CD4-positive, alpha-beta T cell treated with Interleukin-6 at 100 ng/mL for 8 hours (primary cell): ENCODE measurements at regions not wholly inside any gene's neighbourhood (a gene's known extent, or its start where the extent isn't known, plus 50 kb on each side); places are given as distances from the start of the nearest gene placed in this dataset.
"Not testable (repeated sequence)": the region's sequence is repeated elsewhere in the genome, so short reads cannot be mapped to it uniquely, and the experiment has no call there.

ENCODE experiments used
- DNase-seq: peaks from one replicate; pipeline ENCODE4 v3.0.0-alpha.2; 2020; ENCODE audit warnings: mixed read lengths, low spot score

DNA sequence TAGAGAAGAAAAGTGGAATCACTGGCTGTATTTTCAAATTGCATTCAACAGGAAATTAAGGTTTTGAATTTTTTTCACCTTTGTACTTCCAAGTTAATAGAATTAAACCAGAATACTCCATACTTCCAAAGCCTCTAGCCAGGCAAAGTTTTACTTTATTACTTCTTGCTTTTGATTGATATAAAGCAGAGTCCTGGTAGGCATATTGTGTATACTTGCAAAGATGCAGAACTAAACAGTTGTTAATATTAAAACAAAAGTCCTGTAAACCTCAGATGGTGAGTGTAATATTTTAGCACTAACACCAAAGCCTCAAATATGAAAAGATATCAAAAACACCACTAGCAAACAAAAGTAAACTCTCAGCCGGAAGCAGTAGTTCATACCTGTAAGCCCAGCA lies 107.2 kb upstream of the C2CD4B start:
- DNase-seq, result no peak

DNA sequence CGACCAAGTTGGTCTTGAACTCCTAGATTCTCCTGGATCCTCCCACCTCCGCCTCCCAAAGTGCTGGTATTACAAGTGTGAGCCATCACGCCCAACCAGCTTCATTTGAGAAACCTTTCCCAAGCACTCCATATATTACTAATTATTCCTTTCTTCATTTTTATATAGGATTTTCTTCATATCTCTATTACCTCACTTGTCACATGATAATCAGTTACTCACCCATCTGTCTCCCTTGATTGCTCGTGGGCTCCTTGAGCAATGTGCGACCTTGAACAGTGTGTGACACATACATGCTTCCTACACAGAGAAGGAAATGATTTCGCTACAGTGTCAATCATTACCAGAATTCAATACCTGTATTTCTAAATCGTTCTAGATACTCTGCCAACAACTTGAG lies 110.7 kb upstream of the C2CD4B start:
- DNase-seq, result no peak

DNA sequence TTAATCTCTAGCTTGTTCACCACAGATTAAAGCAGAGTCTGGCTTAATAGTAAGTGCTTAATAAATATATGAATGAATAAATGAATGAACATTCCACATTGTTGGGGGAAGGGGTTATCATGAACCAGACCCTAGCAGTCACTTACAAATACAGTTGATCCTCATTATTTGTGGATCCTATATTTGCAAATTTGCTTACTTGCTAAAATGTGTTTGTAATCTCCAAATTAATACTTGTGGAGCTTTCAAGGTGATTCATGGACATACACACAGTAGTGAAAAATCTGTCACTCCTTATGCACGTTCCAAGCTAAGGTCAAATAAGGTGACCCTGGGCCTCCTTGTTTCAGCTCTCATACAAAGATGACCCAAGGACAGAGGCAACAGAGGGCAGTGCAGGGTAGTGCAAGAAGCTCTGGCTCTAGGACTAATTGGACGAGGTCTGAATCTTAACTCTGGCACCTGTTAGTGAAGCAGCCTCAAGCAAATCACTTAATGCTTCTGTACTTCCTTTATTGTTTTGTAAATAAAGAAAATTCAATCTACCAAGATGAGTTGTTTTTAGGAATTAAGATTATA lies 112.8 kb upstream of the C2CD4B start:
- DNase-seq, result no peak

- no peak for DNase-seq
Observed at GRCh38 chr15:62278534-62278933, 113.4 kb upstream of the C2CD4B start.

DNA sequence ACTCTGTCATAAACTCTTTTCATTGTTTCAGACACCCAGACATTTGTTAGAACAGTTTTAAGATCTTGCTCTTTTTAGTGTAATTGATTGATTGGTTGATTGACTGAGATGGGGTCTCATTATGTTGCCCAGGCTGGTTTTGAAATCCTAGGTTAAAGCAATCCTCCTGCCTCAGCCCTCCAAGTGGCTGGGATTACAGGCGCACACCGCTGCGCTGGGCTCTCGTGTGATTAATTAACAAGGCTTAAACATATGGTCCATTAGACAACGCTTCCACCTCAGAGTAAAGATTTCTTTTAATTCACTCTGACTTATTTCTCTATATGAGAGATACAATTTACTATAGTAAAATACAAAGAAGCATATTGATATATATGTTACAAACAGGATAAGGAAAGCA lies 114.0 kb upstream of the C2CD4B start:
- no peak for DNase-seq

GRCh38 chr15:62280625-62281024 lies 115.5 kb upstream of the C2CD4B start:
- DNase-seq, result no peak

DNA sequence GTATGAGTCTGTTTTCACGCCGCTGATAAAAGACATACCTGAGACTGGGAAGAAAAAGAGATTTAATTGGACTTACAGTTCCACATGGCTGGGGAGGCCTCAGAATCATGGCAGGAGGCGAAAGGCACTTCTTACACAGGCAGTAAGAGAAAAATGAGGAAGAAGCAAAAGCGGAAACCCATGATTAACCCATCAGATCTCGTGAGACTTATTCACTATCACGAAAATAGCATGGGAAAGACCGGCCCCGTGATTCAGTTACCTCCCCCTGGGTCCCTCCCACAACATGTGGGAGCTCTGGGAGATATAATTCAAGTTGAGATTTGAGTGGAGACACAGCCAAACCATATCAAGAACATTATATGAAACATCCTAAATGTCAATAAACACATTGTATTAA lies 116.7 kb upstream of the C2CD4B start:
- not testable (repeated sequence) for DNase-seq

- no peak for DNase-seq
Observed at GRCh38 chr15:62287066-62287857, 122.2 kb upstream of the C2CD4B start.

- no peak for DNase-seq
Observed at GRCh38 chr15:62288361-62289017, 123.4 kb upstream of the C2CD4B start.

- no peak for DNase-seq
Observed at GRCh38 chr15:62291262-62291661, 126.2 kb upstream of the C2CD4B start.

DNA sequence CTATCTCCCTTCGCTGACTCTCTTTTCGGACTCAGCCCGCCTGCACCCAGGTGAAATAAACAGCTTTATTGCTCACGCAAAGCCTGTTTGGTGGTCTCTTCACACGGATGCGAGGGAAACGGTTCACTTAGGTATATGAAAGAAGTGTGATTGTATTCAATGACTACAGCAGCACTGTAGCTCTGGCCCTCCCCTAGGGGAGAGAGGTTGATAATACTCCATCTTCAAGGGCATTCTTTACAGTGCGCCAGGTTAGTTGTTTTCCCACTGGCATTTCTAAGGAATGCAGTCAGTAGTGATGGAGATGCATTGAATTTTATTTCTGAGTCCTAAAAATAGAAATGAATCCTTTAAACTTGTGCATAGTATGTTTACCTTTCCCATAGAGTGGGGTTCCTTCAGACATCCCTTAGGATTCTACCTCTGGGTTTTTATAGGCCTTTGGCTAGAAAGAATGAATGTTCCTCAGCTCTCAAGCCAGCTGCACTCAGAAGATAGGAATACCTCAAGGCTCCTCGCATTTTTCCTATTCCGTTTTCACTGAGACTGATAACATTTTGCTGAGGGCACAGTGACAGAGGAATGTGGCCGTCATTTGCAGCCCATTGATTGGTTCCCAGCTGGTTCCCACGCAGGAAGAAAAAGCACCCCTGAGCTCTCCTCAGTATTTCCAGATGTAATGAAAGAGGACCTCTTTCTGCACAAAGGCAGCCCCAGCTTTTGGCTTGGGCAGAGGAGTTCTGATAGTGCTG lies 131.8 kb upstream of the C2CD4B start:
- no peak for DNase-seq

- DNase-seq, result no peak
Observed at GRCh38 chr15:62297522-62297921, 132.4 kb upstream of the C2CD4B start.

GRCh38 chr15:62297933-62298332 lies 132.8 kb upstream of the C2CD4B start:
- no peak for DNase-seq

DNA sequence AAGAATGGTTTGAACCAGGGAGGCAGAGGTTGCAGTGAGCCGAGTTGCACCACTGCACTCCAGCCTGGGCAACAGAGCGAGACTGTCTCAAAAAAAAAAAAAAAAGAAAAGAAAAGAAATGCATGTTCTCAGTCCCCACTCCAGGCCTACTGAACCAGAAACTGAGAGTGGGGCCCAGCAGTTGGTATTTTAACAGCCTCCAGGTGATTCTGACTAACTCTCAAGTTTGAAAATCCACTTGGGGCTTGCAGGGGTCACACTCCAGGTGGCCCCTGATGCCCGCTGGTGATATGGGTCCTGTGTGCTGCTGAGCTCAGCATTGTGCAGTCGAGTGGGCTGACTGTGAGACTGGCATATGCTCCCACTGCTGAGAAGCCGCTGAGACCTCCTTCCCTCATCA lies 133.7 kb upstream of the C2CD4B start:
- DNase-seq, result no peak

- DNase-seq, result no peak
Observed at GRCh38 chr15:62299541-62299940, 134.5 kb upstream of the C2CD4B start.

DNA sequence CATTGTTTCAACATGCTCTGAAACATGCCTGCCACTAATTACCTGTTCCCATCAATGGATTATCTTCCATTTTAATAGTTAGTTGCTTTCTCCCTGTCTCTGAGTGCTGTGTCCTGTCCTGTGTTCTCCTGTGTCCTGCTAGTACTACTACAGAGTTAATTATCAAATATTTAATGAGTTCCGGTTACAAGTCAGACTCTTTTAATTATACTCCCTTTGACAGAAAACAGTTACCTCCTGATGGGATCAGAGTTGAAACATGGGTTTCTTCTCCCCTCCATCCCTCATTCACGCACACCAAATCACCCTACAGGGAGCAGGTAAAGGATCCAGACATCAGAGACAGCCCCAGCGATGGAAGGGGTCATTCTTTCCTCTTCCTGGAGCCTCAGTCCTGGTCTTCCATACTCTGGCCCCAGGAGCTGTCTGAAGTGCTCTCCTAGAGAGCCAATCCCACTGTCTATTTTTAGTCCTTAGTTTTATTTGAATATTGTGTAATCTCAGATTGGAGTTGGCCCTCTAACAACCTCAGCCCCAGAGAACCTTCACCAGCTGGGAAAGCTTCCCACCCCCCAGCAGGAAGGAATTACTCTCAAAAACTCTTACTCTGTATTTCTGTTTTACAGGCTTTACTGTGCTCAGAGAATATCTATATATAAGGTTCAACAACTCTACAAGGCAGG lies 137.0 kb upstream of the C2CD4B start:
- no peak for DNase-seq

DNA sequence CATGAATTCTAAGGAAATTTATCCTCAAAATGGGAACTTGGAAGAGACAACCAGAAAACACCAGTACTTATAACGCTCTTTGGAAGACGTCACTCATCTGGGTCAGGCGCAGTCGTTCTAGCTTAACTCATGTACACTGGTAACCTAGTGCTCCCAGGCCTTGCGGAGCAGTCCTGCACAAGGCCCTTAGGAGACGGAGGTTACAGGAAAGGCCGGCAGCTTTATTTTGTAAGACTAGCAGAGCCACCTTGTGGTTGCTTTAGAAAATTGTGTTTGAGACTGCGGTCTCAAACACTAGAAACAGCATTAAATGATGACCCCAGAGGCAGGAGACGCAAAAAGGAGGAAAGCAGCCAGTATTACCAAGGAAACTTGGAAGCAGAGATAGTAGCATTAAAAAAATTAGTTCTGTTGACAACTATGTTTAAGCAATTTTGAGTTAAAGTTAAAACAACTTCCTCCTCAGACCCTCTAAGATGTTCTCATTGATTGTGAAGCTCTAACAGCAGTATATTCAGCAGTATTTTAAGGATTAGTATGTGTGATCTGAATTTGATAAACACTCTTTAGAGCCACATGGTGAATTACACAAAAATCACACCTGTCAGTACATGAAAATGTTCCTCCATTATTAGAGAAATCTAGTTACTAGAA lies 141.9 kb upstream of the C2CD4B start:
- DNase-seq, result no peak

- no peak for DNase-seq
Observed at GRCh38 chr15:62307551-62307950, 142.5 kb upstream of the C2CD4B start.

- DNase-seq, result no peak
Observed at GRCh38 chr15:62316413-62317060, 151.5 kb upstream of the C2CD4B start.

DNA sequence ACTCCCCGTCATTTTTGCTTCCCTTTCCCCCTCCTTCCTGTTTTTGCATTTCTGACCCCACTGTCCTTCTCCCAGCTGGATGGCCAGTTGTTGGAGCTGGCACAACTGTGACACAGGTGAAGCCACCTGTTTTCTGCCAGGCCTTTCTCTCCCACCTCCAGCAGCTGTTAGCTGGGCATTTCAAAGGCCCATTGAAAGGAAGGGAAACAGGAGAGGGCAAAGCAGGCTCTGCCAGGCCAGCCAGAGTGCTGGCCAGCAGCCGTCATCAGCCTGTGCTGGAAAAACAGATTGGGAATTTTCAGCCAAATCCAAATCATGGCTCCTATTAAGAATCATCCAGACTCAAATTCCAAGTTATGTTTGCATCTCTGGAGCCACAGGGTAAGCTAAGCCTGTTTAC lies 155.2 kb upstream of the C2CD4B start:
- no peak for DNase-seq

GRCh38 chr15:62323353-62323890 lies 158.3 kb upstream of the C2CD4B start:
- DNase-seq, result no peak
